Panc1 (cell line): ENCODE measurements at regions not wholly inside any gene's neighbourhood (a gene's known extent, or its start where the extent isn't known, plus 50 kb on each side); places are given as distances from the start of the nearest gene placed in this dataset.

Experiments
- ATAC-seq: fragments of 200-7000 bp; cut with Tn5 transposase; 2 replicates; pipeline ENCODE4 v1.9.1; 2020; ENCODE audit warnings: mild to moderate bottlenecking, moderate library complexity
- BruUV-seq: library from RNA; stranded (reverse); fragments of 400-500 nt; replicated peaks from 2 replicates; lab custom pipeline; 2021; lab: Mats Ljungman, UMichigan
- CTCF ChIA-PET: fragments of 300-600 bp; sonication (Branson Sonifier 250); formaldehyde crosslinking; loops from one replicate; lab custom pipeline; 2022; ENCODE audit warnings: antibody characterized with exemption; lab: Charles Lee
- POLR2A ChIA-PET: fragments of 300-600 bp; sonication (Branson Sonifier 250); formaldehyde crosslinking; loops from one replicate; lab custom pipeline; 2022; ENCODE audit warnings: antibody characterized with exemption; lab: Charles Lee
- DNase-seq: peaks from one replicate; pipeline ENCODE4 v3.0.0-alpha.2; 2010; ENCODE audit warnings: low read depth, low spot score
- H3K27ac ChIP-seq: 2 replicates; pipeline ENCODE4 v1.5.1; 2011; ENCODE audit warnings: mild to moderate bottlenecking, low read length, inconsistent platforms
- H3K27me3 ChIP-seq: fragments of 200-500 bp; sonication (Bioruptor generic); 2 replicates; pipeline ENCODE4 v1.6.0; 2014; ENCODE audit warnings: low read length, inconsistent platforms; ENCODE audit not compliant: control insufficient read depth, insufficient read depth
- H3K36me3 ChIP-seq: fragments of 200-500 bp; sonication (Bioruptor generic); 2 replicates; pipeline ENCODE4 v1.5.1; 2014; ENCODE audit warnings: inconsistent platforms, mild to moderate bottlenecking, low read length, moderate library complexity; ENCODE audit not compliant: control insufficient read depth, insufficient read depth
- H3K4me1 ChIP-seq: 2 replicates; pipeline ENCODE4 v1.5.1; 2011; ENCODE audit warnings: inconsistent platforms, mild to moderate bottlenecking, low read length, moderate library complexity; ENCODE audit not compliant: control insufficient read depth, insufficient read depth
- H3K4me3 ChIP-seq, 2 experiments: 2 replicates each; pipeline ENCODE4 v1.5.1; 2011 to 2012; ENCODE audit warnings: low read depth in 2 of 2, low read length in 2 of 2, mild to moderate bottlenecking in 2 of 2, inconsistent platforms in 1 of 2, moderate library complexity in 1 of 2
- H3K9me3 ChIP-seq: fragments of 200-500 bp; sonication (Bioruptor generic); 2 replicates; pipeline ENCODE4 v1.5.1; 2014; ENCODE audit warnings: low read depth, mild to moderate bottlenecking, inconsistent platforms, low read length, moderate library complexity; ENCODE audit not compliant: control insufficient read depth, insufficient read depth
- CTCF ChIP-seq: fragments of 450-650 bp; IDR thresholded peaks from 2 replicates; pipeline ENCODE4 v1.5.1; 2017; ENCODE audit warnings: mild to moderate bottlenecking
- SIN3A ChIP-seq: IDR thresholded peaks from 2 replicates; pipeline ENCODE4 v1.6.1; 2012; ENCODE audit warnings: low read depth, mild to moderate bottlenecking, low read length, moderate library complexity, borderline replicate concordance; ENCODE audit not compliant: insufficient read depth
- TCF7L2 ChIP-seq: IDR thresholded peaks from 2 replicates; pipeline ENCODE4 v1.6.1; 2011; ENCODE audit warnings: mild to moderate bottlenecking, low read depth, low read length, inconsistent platforms
- in situ Hi-C: cut with HindIII; loops from 2 replicates; pipeline ENCODE4 v1.10.0; 2016; ENCODE audit warnings: low sequenced_read_pairs, low pct_unique_long_range_greater_than_20kb
- intact Hi-C: fragments of 100-400 bp; cut with micrococcal nuclease; formaldehyde crosslinking; loops from one replicate; pipeline ENCODE4 v1.10.0; 2022; ENCODE audit not compliant: unreplicated experiment
- TF ChIP-seq, protein P1 (sequence below), 2 experiments: IDR thresholded peaks; 2 replicates each; pipeline ENCODE4 v1.6.1; 2011 to 2012; ENCODE audit warnings: low read depth in 2 of 2, control low read depth in 1 of 2, low read length in 1 of 2, mild to moderate bottlenecking in 1 of 2, moderate library complexity in 1 of 2; ENCODE audit not compliant: insufficient read depth in 1 of 2

- CTCF ChIA-PET = no interaction called here
Measured at GRCh38 chr11:98967005-98967404, 53.7 kb upstream of the CNTN5 start.

More at GRCh38 chr11:98967005-98967404, 53.7 kb upstream of the CNTN5 start:
- intact Hi-C loops = no loop called here
- DNase-seq = no peak
- H3K36me3 ChIP-seq = no peaks in the 10 kb centered on the region
- in situ Hi-C loops = no loop called here
- H3K9me3 ChIP-seq = no peaks in the 10 kb centered on the region; the same call in 1 of the 2 replicates
- H3K4me3 ChIP-seq = no peak overlapping the region
- TF ChIP-seq SIN3A (no peak), CTCF (no peak), TCF7L2 (no peak)
- TF ChIP-seq, protein P1, sequence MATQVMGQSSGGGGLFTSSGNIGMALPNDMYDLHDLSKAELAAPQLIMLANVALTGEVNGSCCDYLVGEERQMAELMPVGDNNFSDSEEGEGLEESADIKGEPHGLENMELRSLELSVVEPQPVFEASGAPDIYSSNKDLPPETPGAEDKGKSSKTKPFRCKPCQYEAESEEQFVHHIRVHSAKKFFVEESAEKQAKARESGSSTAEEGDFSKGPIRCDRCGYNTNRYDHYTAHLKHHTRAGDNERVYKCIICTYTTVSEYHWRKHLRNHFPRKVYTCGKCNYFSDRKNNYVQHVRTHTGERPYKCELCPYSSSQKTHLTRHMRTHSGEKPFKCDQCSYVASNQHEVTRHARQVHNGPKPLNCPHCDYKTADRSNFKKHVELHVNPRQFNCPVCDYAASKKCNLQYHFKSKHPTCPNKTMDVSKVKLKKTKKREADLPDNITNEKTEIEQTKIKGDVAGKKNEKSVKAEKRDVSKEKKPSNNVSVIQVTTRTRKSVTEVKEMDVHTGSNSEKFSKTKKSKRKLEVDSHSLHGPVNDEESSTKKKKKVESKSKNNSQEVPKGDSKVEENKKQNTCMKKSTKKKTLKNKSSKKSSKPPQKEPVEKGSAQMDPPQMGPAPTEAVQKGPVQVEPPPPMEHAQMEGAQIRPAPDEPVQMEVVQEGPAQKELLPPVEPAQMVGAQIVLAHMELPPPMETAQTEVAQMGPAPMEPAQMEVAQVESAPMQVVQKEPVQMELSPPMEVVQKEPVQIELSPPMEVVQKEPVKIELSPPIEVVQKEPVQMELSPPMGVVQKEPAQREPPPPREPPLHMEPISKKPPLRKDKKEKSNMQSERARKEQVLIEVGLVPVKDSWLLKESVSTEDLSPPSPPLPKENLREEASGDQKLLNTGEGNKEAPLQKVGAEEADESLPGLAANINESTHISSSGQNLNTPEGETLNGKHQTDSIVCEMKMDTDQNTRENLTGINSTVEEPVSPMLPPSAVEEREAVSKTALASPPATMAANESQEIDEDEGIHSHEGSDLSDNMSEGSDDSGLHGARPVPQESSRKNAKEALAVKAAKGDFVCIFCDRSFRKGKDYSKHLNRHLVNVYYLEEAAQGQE (IDR thresholded peaks at IDR 0.05; ENCODE audit: insufficient read depth in 1 of 2, low read depth in 2 of 2, low read length in 1 of 2) = no peak
- POLR2A ChIA-PET = no interaction called here
- BruUV-seq = no TSS peak
- no peak for ATAC-seq
- H3K27me3 ChIP-seq = no peaks in the 10 kb centered on the region
- H3K4me1 ChIP-seq = no peaks in the 10 kb centered on the region
- no peak overlapping the region for H3K27ac ChIP-seq
